GM23248 (cell line): ENCODE measurements at regions not wholly inside any gene's neighbourhood (a gene's known extent, or its start where the extent isn't known, plus 50 kb on each side); places are given as distances from the start of the nearest gene placed in this dataset.

Experiments
- DNase-seq: peaks from one replicate; pipeline ENCODE4 v3.0.0-alpha.2; 2015
- H2AFZ ChIP-seq: fragments of 200-600 bp; sonication (generic); 2 replicates; pipeline ENCODE4 v1.6.1; 2016; ENCODE audit warnings: antibody characterized with exemption
- H3F3A ChIP-seq: fragments of 200-600 bp; sonication (generic); 2 replicates; pipeline ENCODE4 v1.6.1; 2016; ENCODE audit warnings: mild to moderate bottlenecking, antibody characterized with exemption, mixed run types; ENCODE audit not compliant: insufficient read depth
- H3K27ac ChIP-seq: fragments of 200-600 bp; sonication (generic); 2 replicates; pipeline ENCODE4 v1.5.1; 2016; ENCODE audit warnings: mild to moderate bottlenecking
- H3K27me3 ChIP-seq: fragments of 200-600 bp; sonication (generic); replicated peaks from 2 replicates; pipeline ENCODE4 v1.6.1; 2016; ENCODE audit warnings: mild to moderate bottlenecking; ENCODE audit not compliant: insufficient read depth
- H3K36me3 ChIP-seq: fragments of 200-600 bp; sonication (generic); 2 replicates; pipeline ENCODE4 v1.6.1; 2016; ENCODE audit warnings: low read depth, mild to moderate bottlenecking
- H3K4me1 ChIP-seq: fragments of 200-600 bp; sonication (generic); 2 replicates; pipeline ENCODE4 v1.6.1; 2016; ENCODE audit warnings: mild to moderate bottlenecking; ENCODE audit not compliant: insufficient read depth
- H3K4me2 ChIP-seq: fragments of 200-600 bp; sonication (generic); one replicate; pipeline ENCODE4 v1.6.1; 2016; ENCODE audit warnings: mild to moderate bottlenecking; ENCODE audit not compliant: unreplicated experiment
- H3K4me3 ChIP-seq: fragments of 200-600 bp; sonication (generic); 2 replicates; pipeline ENCODE4 v1.5.1; 2016; ENCODE audit warnings: mild to moderate bottlenecking
- H3K79me2 ChIP-seq: fragments of 200-600 bp; sonication (generic); 2 replicates; pipeline ENCODE4 v1.6.1; 2016; ENCODE audit warnings: mild to moderate bottlenecking; ENCODE audit not compliant: insufficient read depth
- H3K9ac ChIP-seq: fragments of 200-600 bp; sonication (generic); 2 replicates; pipeline ENCODE4 v1.6.1; 2016; ENCODE audit warnings: mild to moderate bottlenecking
- H3K9me2 ChIP-seq: fragments of 200-600 bp; sonication (generic); 2 replicates; pipeline ENCODE4 v1.6.1; 2016; ENCODE audit warnings: mixed run types, mild to moderate bottlenecking, moderate library complexity; ENCODE audit not compliant: insufficient read depth
- H3K9me3 ChIP-seq: fragments of 200-600 bp; sonication (generic); one replicate; pipeline ENCODE4 v1.6.1; 2017; ENCODE audit warnings: low read depth
- H4K20me1 ChIP-seq: fragments of 200-600 bp; sonication (generic); 2 replicates; pipeline ENCODE4 v1.6.0; 2016; ENCODE audit not compliant: insufficient read depth
- EZH2 ChIP-seq: fragments of 200-600 bp; sonication (generic); IDR thresholded peaks from 2 replicates; pipeline ENCODE4 v1.6.1; 2018; ENCODE audit warnings: antibody characterized with exemption, mild to moderate bottlenecking; ENCODE audit not compliant: insufficient read depth, poor library complexity, severe bottlenecking
- EZH2phosphoT487 ChIP-seq: fragments of 200-600 bp; sonication (generic); IDR thresholded peaks from 2 replicates; pipeline ENCODE4 v1.6.1; 2018; ENCODE audit warnings: antibody characterized with exemption, moderate library complexity, mild to moderate bottlenecking, low read depth; ENCODE audit not compliant: insufficient read depth
- WGBS, 2 experiments: methylation state at CpG; one replicate each; pipeline ENCODE4 v1.1.6; 2015 to 2017; ENCODE audit warnings: low lambda C conversion rate in 2 of 2, low coverage in 1 of 2; ENCODE audit errors: missing lambda C conversion rate in 2 of 2; 5-methylcytosine and 5-hydroxymethylcytosine counted together
- in situ Hi-C: fragments of 300-500 bp; cut with MboI; formaldehyde crosslinking; loops from 2 replicates; pipeline ENCODE4 v1.15.0; 2020

DNA sequence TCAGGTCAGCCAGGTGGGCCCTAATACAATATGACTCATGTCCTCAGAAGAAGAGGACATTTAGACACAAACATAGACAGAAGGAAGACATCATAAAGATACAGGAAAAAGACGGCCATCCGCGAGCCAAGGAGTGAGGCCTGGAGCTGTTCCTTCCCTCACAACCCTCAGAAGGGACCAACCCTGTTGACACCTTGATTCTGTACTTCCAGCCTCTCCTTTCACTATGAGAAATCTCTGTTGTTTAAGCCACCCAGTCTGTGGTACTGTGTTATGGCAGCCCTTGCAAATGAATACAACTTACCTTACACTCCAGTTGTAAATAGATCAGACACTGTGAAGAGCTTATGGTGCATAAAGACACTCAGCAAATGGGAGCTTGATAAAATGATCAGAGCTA is 199.7 kb downstream of the SAMD5 start:
- Histone ChIP-seq H3K27ac (no peak overlapping the region), H3K4me2 (no peak overlapping the region), H3K9me3 (no peaks in the 10 kb centered on the region), H3K27me3 (no peaks in the 10 kb centered on the region), H2AFZ (no peak overlapping the region), H3K4me3 (no peak overlapping the region), H3F3A (no peaks in the 10 kb centered on the region), H4K20me1 (no peaks in the 10 kb centered on the region), H3K4me1 (no peaks in the 10 kb centered on the region), H3K9ac (no peak overlapping the region), H3K79me2 (no peaks in the 10 kb centered on the region), H3K9me2 (no peaks in the 10 kb centered on the region), H3K36me3 (no peaks in the 10 kb centered on the region)
- no peak for TF ChIP-seq EZH2phosphoT487
- TF ChIP-seq EZH2 = no peak
- in situ Hi-C loops = no loop called here
- WGBS, 2 experiments = 79 to 92% methylated on average over 3 of the region's 3 CpGs
- DNase-seq = no peak

DNA sequence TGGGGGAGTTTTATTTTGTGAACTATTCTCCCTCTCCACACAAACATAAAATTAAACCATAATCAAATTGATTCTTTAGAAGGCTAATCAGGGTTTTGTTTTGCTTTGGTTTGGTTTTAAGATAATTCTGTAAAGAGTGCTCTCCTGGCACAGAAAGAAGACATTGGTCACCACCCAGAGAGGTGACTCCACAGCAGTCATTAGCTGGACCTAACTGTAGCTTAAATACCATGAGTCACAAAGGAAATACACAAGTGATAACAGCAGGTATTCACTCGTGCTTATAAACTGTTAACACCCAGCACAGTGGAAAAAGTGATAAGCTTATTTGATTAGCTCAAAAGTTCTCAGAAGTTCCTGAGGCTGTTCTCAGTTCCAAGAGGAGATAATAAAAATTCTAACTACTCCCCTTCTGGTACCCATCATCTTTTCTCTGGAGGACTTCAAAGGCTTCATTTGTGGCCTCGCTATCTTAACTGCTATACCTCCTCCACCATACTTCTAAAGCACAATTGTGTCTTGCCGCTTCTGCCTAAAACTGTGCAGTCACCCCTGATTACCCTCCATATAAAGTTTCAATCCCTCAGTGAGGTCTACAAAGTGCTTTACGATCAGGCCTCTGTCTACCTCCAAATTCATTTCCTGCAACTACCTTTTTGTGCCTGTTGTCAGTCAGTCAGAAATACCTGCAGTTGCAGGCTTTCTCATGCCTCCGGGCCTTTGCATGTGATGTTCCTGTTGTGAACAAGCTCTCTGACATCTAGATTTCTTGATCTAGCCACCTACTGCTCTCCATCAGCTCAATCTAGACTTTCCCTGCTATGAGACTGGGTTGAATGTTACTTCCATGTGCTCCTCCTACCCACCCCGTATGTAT is 201.1 kb downstream of the SAMD5 start:
- no peaks in the 10 kb centered on the region for H3K27me3 ChIP-seq
- H3K79me2 ChIP-seq = no peaks in the 10 kb centered on the region
- no peak overlapping the region for H2AFZ ChIP-seq
- in situ Hi-C loops = no loop called here
- no peak overlapping the region for H3K4me3 ChIP-seq
- H3K27ac ChIP-seq = no peak overlapping the region
- no peaks in the 10 kb centered on the region for H3K36me3 ChIP-seq
- TF ChIP-seq EZH2 = no peak
- TF ChIP-seq EZH2phosphoT487 = no peak
- no peaks in the 10 kb centered on the region for H4K20me1 ChIP-seq
- no peaks in the 10 kb centered on the region for H3K9me2 ChIP-seq
- no peaks in the 10 kb centered on the region for H3F3A ChIP-seq
- no peak overlapping the region for H3K4me2 ChIP-seq
- H3K4me1 ChIP-seq = no peaks in the 10 kb centered on the region
- no peak overlapping the region for H3K9ac ChIP-seq
- no peak for DNase-seq
- no peaks in the 10 kb centered on the region for H3K9me3 ChIP-seq
- 49 to 50% methylated on average over 6 of the region's 6 CpGs for WGBS, 2 experiments

DNA sequence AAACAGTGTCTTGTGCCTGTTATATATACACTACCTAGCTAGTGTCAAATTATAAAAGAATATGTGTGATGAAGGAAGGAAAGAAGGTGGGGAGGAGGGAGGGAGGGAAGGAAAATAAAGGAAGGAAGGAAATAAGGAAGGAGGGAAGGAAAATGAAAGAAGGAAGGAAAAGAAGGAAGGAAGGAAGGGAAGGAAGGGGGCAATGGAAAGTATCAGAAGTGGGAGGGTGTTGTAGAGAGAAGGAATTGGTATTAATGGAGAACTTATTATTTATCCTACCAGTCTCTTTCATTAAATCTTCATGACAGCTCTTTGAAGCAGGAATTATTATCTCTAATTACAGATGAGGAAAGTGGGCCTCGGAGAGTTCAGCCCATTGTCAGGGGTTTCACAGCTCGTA is 202.4 kb downstream of the SAMD5 start:
- 32 to 37% methylated on average over 2 of the region's 2 CpGs for WGBS, 2 experiments
- Histone ChIP-seq H3K4me2 (no peak overlapping the region), H3K9me3 (no peaks in the 10 kb centered on the region), H3K79me2 (no peaks in the 10 kb centered on the region), H3K9me2 (no peaks in the 10 kb centered on the region), H3K4me1 (no peaks in the 10 kb centered on the region), H3F3A (no peaks in the 10 kb centered on the region), H3K27me3 (no peaks in the 10 kb centered on the region), H3K9ac (no peak overlapping the region), H3K36me3 (no peaks in the 10 kb centered on the region), H2AFZ (no peak overlapping the region), H3K4me3 (no peak overlapping the region), H4K20me1 (no peaks in the 10 kb centered on the region), H3K27ac (no peak overlapping the region)
- TF ChIP-seq EZH2phosphoT487 (no peak), EZH2 (no peak)
- in situ Hi-C loops = no loop called here
- DNase-seq = no peak

DNA sequence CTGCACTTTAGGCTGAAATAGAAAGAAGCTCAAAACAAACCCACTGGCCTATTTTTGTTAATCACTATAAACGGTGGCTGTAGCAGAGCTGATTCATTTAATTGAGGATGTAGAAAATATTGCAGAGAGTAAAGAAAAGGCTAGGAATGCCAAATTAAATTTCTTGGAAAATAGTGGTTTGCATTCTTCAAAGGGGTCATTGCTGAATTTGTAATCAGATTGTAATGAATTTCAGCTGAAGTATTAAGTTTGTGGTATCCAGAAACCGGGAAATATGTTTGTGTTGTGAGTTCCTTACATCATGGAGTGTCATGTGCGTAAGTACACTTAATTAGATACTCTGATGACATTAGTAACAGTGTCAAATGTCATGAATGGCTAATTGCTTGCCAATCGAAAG is 203.0 kb downstream of the SAMD5 start:
- Histone ChIP-seq H3K4me1 (no peaks in the 10 kb centered on the region), H3K4me3 (no peak overlapping the region), H3K4me2 (no peak overlapping the region), H3K79me2 (no peaks in the 10 kb centered on the region), H3K27ac (no peak overlapping the region), H3K27me3 (no peaks in the 10 kb centered on the region), H3K9me3 (no peaks in the 10 kb centered on the region), H2AFZ (no peak overlapping the region), H4K20me1 (no peaks in the 10 kb centered on the region), H3K9me2 (no peaks in the 10 kb centered on the region), H3K9ac (no peak overlapping the region), H3K36me3 (no peaks in the 10 kb centered on the region), H3F3A (no peaks in the 10 kb centered on the region)
- TF ChIP-seq EZH2phosphoT487 (no peak), EZH2 (no peak)
- no peak for DNase-seq
- 12 to 18% methylated on average over 4 of the region's 4 CpGs for WGBS, 2 experiments
- in situ Hi-C loops = no loop called here
